ENCODE measurements at regions not wholly inside any gene's neighbourhood (a gene's known extent, or its start where the extent isn't known, plus 50 kb on each side); places are given as distances from the start of the nearest gene placed in this dataset.
"Not testable (repeated sequence)": the region's sequence is repeated elsewhere in the genome, so short reads cannot be mapped to it uniquely, and the experiment has no call there.

GRCh38 chr5:77859306-77859705 lies 83.2 kb upstream of the TBCA start:
- Mint-ChIP-seq H3K27me3 (ENCODE audit: low read depth) (peaks cover 38% of the 10 kb centered on the region), H3K4me3 (no peak overlapping the region)

GRCh38 chr5:77858678-77859077 lies 82.5 kb upstream of the TBCA start:
- not testable (repeated sequence) for DNase-seq (ENCODE audit: low read depth, low spot score); H3K9me3 Mint-ChIP-seq; H3K36me3 Mint-ChIP-seq (ENCODE audit: low read depth); H3K4me3 Mint-ChIP-seq; H3K27ac Mint-ChIP-seq (ENCODE audit: unreplicated experiment)
- peaks cover 41% of the 10 kb centered on the region for H3K27me3 Mint-ChIP-seq (ENCODE audit: low read depth)
- peaks cover 12% of the 10 kb centered on the region for H3K4me1 Mint-ChIP-seq

More at GRCh38 chr5:77859306-77859705, 83.2 kb upstream of the TBCA start:
- Mint-ChIP-seq H3K4me1 (peaks cover 8% of the 10 kb centered on the region), H3K27ac (ENCODE audit: unreplicated experiment) (no peak overlapping the region), H3K9me3 (peaks cover 4% of the 10 kb centered on the region), H3K36me3 (ENCODE audit: low read depth) (no peaks in the 10 kb centered on the region)
- DNase-seq (ENCODE audit: low read depth, low spot score) = no peak
- TF ChIP-seq CTCF (conservative IDR thresholded peaks at IDR 0.05) = no peak

GRCh38 chr5:77855369-77855768 lies 79.2 kb upstream of the TBCA start:
- H3K4me1 Mint-ChIP-seq = peaks cover 41% of the 10 kb centered on the region
- no peak for TF ChIP-seq CTCF (conservative IDR thresholded peaks at IDR 0.05)
- no peaks in the 10 kb centered on the region for H3K9me3 Mint-ChIP-seq
- peaks cover 58% of the 10 kb centered on the region for H3K27me3 Mint-ChIP-seq (ENCODE audit: low read depth)
- no peak for DNase-seq (ENCODE audit: low read depth, low spot score)
- H3K27ac Mint-ChIP-seq (ENCODE audit: unreplicated experiment) = no peak overlapping the region
- H3K4me3 Mint-ChIP-seq = peak overlapping the region; percentile 33
- no peaks in the 10 kb centered on the region for H3K36me3 Mint-ChIP-seq (ENCODE audit: low read depth)

GRCh38 chr5:77853353-77853907 lies 77.3 kb upstream of the TBCA start:
- TF ChIP-seq CTCF (conservative IDR thresholded peaks at IDR 0.05) = no peak
- Mint-ChIP-seq H3K4me1 (peaks cover 55% of the 10 kb centered on the region), H3K9me3 (no peaks in the 10 kb centered on the region), H3K27ac (ENCODE audit: unreplicated experiment) (no peak overlapping the region), H3K4me3 (peak overlapping the region; percentile 43), H3K27me3 (ENCODE audit: low read depth) (peaks cover 71% of the 10 kb centered on the region), H3K36me3 (ENCODE audit: low read depth) (no peaks in the 10 kb centered on the region)
- DNase-seq (ENCODE audit: low read depth, low spot score) = no peak

- Mint-ChIP-seq H3K4me3 (peak overlapping the region; percentile 65), H3K27ac (ENCODE audit: unreplicated experiment) (peak overlapping the region; percentile 13), H3K4me1 (peaks cover 62% of the 10 kb centered on the region), H3K36me3 (ENCODE audit: low read depth) (no peaks in the 10 kb centered on the region), H3K9me3 (no peaks in the 10 kb centered on the region), H3K27me3 (ENCODE audit: low read depth) (peaks cover 75% of the 10 kb centered on the region)
- DNase-seq (ENCODE audit: low read depth, low spot score) = peak; percentile 60
- no peak for TF ChIP-seq CTCF (conservative IDR thresholded peaks at IDR 0.05)
These were observed 76.6 kb upstream of the TBCA start for GRCh38 chr5:77852514-77853352.

- no peaks in the 10 kb centered on the region for H3K9me3 Mint-ChIP-seq
- H3K4me1 Mint-ChIP-seq = peaks cover 68% of the 10 kb centered on the region
- no peak for DNase-seq (ENCODE audit: low read depth, low spot score)
- TF ChIP-seq CTCF (conservative IDR thresholded peaks at IDR 0.05) = no peak
- peaks cover 75% of the 10 kb centered on the region for H3K27me3 Mint-ChIP-seq (ENCODE audit: low read depth)
- H3K36me3 Mint-ChIP-seq (ENCODE audit: low read depth) = no peaks in the 10 kb centered on the region
- H3K4me3 Mint-ChIP-seq = peak overlapping the region; percentile 65
- H3K27ac Mint-ChIP-seq (ENCODE audit: unreplicated experiment) = no peak overlapping the region
These were observed 76.0 kb upstream of the TBCA start for GRCh38 chr5:77852068-77852513.

Data from neural crest cell (in vitro differentiated cells).